ENCODE measurements at regions not wholly inside any gene's neighbourhood (a gene's known extent, or its start where the extent isn't known, plus 50 kb on each side); places are given as distances from the start of the nearest gene placed in this dataset.

- 74% methylated on average over 2 of the region's 2 CpGs for WGBS
Measured at GRCh38 chr3:102096066-102096465, 246.8 kb downstream of the NFKBIZ start.

More at GRCh38 chr3:102096066-102096465, 246.8 kb downstream of the NFKBIZ start:
- no peaks in the 10 kb centered on the region for H3K36me3 ChIP-seq (ENCODE audit: control insufficient read depth in 4 of 4, insufficient read depth in 3 of 4, low read depth in 1 of 4, low read length in 3 of 4)
- H3K9ac ChIP-seq (ENCODE audit: low read depth in 1 of 2, low read length in 2 of 2), result no peak overlapping the region
- H3K9me3 ChIP-seq (ENCODE audit: control insufficient read depth in 4 of 4, low read length in 3 of 4), result no peaks in the 10 kb centered on the region
- DNase-seq (ENCODE audit: low spot score), result no peak
- no peak for TF ChIP-seq REST (IDR thresholded peaks at IDR 0.05)
- no peak for TF ChIP-seq ATF3 (IDR thresholded peaks at IDR 0.05)
- TF ChIP-seq RAD21 (IDR thresholded peaks at IDR 0.05), result no peak
- TF ChIP-seq ZBTB33 (IDR thresholded peaks at IDR 0.05), result no peak
- TF ChIP-seq SP1 (IDR thresholded peaks at IDR 0.05), result no peak
- no peak for TF ChIP-seq RXRA (IDR thresholded peaks at IDR 0.05)
- TF ChIP-seq GABPA (IDR thresholded peaks at IDR 0.05 in 1 of 2, conservative IDR thresholded peaks at IDR 0.05 in 1 of 2), result no peak
- no peak for TF ChIP-seq JUND (IDR thresholded peaks at IDR 0.05)
- no peak for TF ChIP-seq HNF4A (conservative IDR thresholded peaks at IDR 0.05)
- no peak for TF ChIP-seq CTCF (IDR thresholded peaks at IDR 0.05; ENCODE audit: low read depth, low read length, missing input control)
- no peaks in the 10 kb centered on the region for H3K27me3 ChIP-seq (ENCODE audit: control insufficient read depth in 4 of 4, insufficient read depth in 4 of 4, low read length in 3 of 4)
- no peak overlapping the region for H3K4me3 ChIP-seq (ENCODE audit: low read depth in 1 of 3, low read length in 3 of 3)
- H3K4me1 ChIP-seq (ENCODE audit: control insufficient read depth in 4 of 4, insufficient read depth in 4 of 4, low read length in 3 of 4), result no peaks in the 10 kb centered on the region
- no peak overlapping the region for H3K27ac ChIP-seq (ENCODE audit: low read depth in 1 of 2, low read length in 2 of 2)
